Head of caudate nucleus (tissue), 42 donors: ENCODE measurements at regions not wholly inside any gene's neighbourhood (a gene's known extent, or its start where the extent isn't known, plus 50 kb on each side); places are given as distances from the start of the nearest gene placed in this dataset.
A peak's percentile ranks its signal among the peaks of the same experiment; 100 is the strongest.
"Not testable (repeated sequence)": the region's sequence is repeated elsewhere in the genome, so short reads cannot be mapped to it uniquely, and the experiment has no call there.

Experiments
- DNase-seq, 42 donors: peaks; one replicate each; pipeline versions ENCODE4 v3.0.0 to v3.0.0-alpha.2; 2020 to 2021; ENCODE audit warnings: mixed read lengths in 7 of 42
- intact Hi-C: fragments of 100-400 bp; cut with DNase I; formaldehyde crosslinking; loops from one replicate; pipeline ENCODE4 v1.15.0; 2022

DNA sequence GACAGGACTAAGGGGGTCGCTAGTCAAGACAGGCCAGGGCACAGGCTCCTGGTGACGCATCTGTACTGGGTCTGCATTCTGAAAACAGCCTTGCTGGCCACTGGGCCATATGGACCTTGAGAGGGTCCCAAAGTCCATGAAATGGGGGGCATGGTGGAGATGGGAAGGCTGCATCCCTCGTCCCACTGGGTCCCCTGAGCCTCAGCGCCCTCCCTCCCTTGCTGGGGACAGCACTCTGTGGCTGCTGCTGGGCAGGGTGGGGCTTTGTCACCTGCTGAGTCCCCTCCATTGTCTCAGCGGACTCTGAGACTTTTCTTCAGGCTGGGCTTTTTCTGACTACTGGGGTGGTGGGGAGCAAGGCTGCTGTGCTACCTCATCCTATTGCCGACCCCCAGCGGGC lies 205.2 kb downstream of the RHOU start:
- intact Hi-C loops, result no loop called here
- peak in 1 of 42 donors; percentile 34 for DNase-seq

- peak in 2 of 42 donors; percentile 11 to 29 for DNase-seq
Measured at GRCh38 chr1:228940926-228941325, 205.6 kb downstream of the RHOU start.

GRCh38 chr1:228941666-228942065 lies 206.4 kb downstream of the RHOU start:
- peak in 1 of 42 donors; percentile 36 for DNase-seq
- intact Hi-C loops, result no loop called here

More at GRCh38 chr1:228940926-228941325, 205.6 kb downstream of the RHOU start:
- intact Hi-C loops, result no loop called here

GRCh38 chr1:228943436-228943835 lies 208.2 kb downstream of the RHOU start:
- DNase-seq, result peak in 1 of 42 donors; percentile 28
- intact Hi-C loops, result no loop called here

- intact Hi-C loops, result no loop called here
- peak in 4 of 42 donors; percentile 25 to 43 (median 34) for DNase-seq
Measured at GRCh38 chr1:228944296-228944695, 209.0 kb downstream of the RHOU start.

DNA sequence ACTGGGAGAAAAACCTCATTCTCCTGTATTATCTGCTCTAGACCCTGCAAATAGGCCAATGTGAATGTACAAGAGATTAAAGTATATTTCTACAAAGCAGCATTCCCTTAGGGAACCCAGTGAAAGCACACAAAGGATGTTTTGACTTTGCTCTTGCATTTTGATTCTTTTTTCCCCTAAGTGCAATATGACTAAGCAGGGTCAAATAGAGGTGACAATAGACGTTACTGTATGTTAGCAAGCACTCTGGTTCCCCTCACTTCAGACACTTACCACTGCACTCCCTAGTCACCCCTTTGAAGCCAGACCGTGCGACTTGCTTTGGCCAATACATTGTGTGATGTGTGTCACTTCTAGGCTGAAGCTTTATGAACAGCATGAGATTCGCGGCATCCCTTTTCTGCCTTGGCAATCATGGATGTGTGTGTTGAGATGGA lies 209.7 kb downstream of the RHOU start:
- peak in 1 of 42 donors; percentile 22 for DNase-seq
- intact Hi-C loops, result no loop called here

GRCh38 chr1:228945885-228946284 lies 210.6 kb downstream of the RHOU start:
- intact Hi-C loops, result no loop called here
- peak in 1 of 42 donors; percentile 1 for DNase-seq

DNA sequence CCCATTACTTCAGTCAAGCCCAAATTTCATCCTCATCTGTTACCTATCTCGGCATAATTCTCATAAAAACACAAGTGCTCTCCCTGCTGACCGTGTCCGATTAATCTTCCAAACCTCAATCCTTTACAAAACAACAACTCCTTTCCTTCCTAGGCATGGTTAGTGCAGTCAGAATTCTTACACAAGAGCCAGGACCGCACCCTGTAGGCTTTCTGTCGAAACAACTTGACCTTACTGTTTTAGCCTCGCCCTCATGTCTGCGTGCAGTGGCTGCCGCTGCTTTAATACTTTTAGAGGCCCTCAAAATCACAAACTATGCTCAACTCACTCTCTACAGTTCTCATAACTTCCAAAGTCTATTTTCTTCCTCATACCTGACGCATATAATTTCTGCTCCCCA lies 214.3 kb downstream of the RHOU start:
- DNase-seq, intact Hi-C loops: not testable (repeated sequence)

- peak in 1 of 42 donors; percentile 19 for DNase-seq
- intact Hi-C loops, result no loop called here
Measured at GRCh38 chr1:228953207-228953606, 217.9 kb downstream of the RHOU start.

- DNase-seq, result peak; percentile 51 to 95 (median 86)
- intact Hi-C loops, result not testable (repeated sequence)
Measured at GRCh38 chr1:228953808-228954207, 218.5 kb downstream of the RHOU start.

DNA sequence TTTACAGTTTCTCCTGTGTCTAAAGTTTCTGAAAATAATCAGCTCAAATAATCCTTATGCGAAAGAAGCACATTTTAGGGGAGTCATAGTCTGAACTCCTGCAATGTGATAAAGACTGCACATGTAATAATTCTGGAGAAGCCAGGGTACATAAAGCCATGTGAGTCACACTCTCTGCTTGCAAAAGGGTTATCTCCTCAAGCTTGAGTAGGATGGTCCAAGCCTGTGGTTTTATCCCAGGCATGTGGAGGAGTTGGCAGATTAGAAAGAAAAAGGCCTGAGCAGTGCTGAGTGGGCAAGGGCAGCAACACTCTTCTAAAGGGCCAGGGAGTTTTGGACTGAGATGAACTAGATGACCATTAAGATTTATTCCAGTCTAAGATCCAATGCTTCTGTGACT lies 220.4 kb downstream of the RHOU start:
- DNase-seq, result peak in 1 of 42 donors; percentile 16
- intact Hi-C loops, result no loop called here

GRCh38 chr1:228956864-228957263 lies 221.6 kb downstream of the RHOU start:
- DNase-seq, result peak in 1 of 42 donors; percentile 30
- intact Hi-C loops, result no loop called here

DNA sequence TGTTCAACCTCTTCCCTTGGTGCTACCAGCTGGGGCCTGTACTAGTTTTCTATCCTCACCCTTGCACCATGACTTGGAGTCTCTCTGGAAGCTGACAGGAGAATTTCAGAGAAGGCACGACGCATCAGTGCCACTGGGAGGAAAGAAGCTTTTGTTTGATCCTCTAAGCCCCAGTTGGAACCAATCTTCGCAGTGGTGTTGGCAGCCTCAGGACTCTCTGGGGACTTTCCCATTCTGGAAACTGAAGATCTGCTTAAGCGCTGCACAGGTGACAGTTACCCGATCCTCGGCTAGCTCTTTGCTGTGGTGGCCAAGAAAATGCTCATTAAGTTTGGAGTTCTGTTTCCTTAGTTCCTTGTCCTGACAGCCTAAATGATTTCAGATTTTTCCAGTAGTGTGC lies 222.3 kb downstream of the RHOU start:
- intact Hi-C loops, result no loop called here
- peak in 1 of 42 donors; percentile 35 for DNase-seq

GRCh38 chr1:228958121-228958520 lies 222.8 kb downstream of the RHOU start:
- intact Hi-C loops, result no loop called here
- peak in 1 of 42 donors; percentile 22 for DNase-seq

GRCh38 chr1:228958741-228959140 lies 223.5 kb downstream of the RHOU start:
- intact Hi-C loops, result no loop called here

GRCh38 chr1:228960705-228961104 lies 225.4 kb downstream of the RHOU start:
- intact Hi-C loops, result no loop called here
- peak in 1 of 42 donors; percentile 36 for DNase-seq

More at GRCh38 chr1:228958741-228959140, 223.5 kb downstream of the RHOU start:
- DNase-seq, result no peak

DNA sequence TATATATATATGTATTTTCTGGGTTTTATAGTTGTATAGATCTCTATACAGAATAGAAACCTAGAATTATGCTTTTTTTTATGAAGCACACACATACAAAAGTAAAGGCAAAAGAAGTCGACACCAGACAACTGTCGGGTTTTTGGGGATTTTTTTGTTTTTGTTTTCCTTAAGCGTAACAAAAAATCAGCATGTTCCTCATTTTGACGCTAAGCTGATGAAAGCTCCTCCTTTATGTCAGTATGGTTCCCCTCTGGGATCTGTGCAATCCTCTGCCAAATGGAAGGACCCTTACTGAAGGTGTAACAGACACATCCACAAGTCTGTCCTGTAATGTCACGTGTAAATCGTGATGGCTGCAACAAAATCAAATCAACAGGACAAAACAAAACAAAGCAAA lies 226.2 kb downstream of the RHOU start:
- DNase-seq, result no peak
- intact Hi-C loops, result no loop called here

DNA sequence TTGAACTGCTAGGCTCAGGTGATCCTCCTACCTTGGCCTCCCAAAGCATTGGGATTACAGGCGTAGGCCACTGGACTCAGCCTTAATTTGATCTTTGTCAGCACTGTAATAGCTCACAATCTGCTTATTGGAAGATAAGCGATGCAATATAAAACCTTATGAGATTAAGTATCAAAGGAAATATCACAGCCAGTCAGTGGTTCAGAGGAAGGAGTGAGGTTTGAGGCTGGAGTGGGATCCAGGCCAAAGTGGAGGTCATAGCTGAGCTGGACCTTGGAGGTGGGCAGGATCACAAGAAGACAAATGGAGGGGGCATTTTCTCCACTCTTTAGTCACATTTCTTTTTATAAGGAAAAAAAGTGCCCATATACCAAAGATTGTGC lies 228.5 kb downstream of the RHOU start:
- intact Hi-C loops, result no loop called here
- peak in 1 of 42 donors; percentile 5 for DNase-seq

DNA sequence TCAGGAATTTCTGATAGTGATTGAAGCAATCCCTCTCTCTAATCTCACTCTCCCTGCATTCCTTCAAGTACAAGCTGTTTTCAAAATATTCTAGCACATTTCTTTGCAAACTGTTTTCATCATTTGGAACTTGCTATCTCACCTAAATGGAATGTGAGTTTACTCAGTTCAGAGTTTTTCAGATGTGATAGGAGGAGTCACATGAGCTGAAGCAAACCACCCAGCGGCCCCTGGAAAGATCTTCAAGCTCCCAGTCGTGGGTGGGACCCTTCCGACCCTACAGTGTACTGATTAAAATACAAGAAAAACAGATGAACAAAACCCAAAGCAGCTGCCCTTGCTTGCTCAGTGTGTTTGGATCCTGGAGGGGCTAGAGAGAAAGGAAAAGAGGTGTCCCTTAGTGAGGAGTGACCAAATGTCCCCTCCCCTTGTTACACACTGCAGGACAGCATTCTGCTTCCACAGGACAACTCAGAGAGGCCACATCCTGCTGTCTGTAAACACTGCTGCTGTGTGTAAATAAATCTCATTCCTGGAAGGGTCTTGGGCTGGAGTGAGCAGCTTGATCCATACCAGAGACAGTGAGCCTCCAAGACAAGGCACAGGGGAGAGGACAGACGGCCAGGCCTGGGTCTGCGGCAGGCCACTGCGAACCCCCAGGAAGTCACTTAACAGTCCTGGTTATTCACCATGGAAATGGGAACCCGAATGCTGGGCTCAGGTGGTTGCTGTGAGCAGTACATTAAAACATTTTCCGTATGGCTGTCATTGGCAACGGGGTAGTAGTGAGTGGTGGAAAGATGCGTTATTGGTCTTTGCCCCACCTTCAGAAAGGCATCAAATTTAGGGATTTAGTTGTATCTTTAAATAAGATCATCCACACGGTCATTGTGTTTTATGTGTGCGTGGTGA lies 229.2 kb downstream of the RHOU start:
- intact Hi-C loops, result no loop called here
- DNase-seq, result peak in 1 of 42 donors; percentile 30

GRCh38 chr1:228968891-228969606 lies 233.8 kb downstream of the RHOU start:
- intact Hi-C loops, result no loop called here
- peak in 22 of 42 donors; percentile 14 to 63 (median 43) for DNase-seq
